Upper lobe of left lung (tissue), 4 donors: ENCODE measurements at regions not wholly inside any gene's neighbourhood (a gene's known extent, or its start where the extent isn't known, plus 50 kb on each side); places are given as distances from the start of the nearest gene placed in this dataset.

Experiments
- CTCF ChIP-seq, 6 experiments: fragments of 450-650 bp in 4 of 6; fragments of 200-600 bp in 2 of 6; sonication (generic) in 2 of 6; IDR thresholded peaks; one replicate each; pipeline ENCODE4 v1.5.1; 2016 to 2019; ENCODE audit warnings: antibody characterized with exemption in 6 of 6
- POLR2AphosphoS5 ChIP-seq, 2 donors: sonication (generic); formaldehyde crosslinking; IDR thresholded peaks; one replicate each; pipeline ENCODE4 v1.5.1; 2017; ENCODE audit warnings: antibody characterized with exemption in 2 of 2

GRCh38 chr4:116598980-116599789 is 486.2 kb downstream of the TRAM1L1 start:
- TF ChIP-seq POLR2AphosphoS5 (IDR thresholded peaks at IDR 0.05) (no peak), CTCF (IDR thresholded peaks at IDR 0.05) (no peak)
